Colon (tissue), 2 donors: ENCODE measurements at regions not wholly inside any gene's neighbourhood (a gene's known extent, or its start where the extent isn't known, plus 50 kb on each side); places are given as distances from the start of the nearest gene placed in this dataset.
"Not testable (repeated sequence)": the region's sequence is repeated elsewhere in the genome, so short reads cannot be mapped to it uniquely, and the experiment has no call there.

Experiments
- FAIRE-seq: peaks from 2 replicates; lab custom pipeline; 2012; peaks lifted over from hg19 to GRCh38; lab: Jason Lieb, UNC
- donor health status: control.
- donor health status: control.

- FAIRE-seq, result no peak
These were observed 473.7 kb downstream of the MATN1 start for GRCh38 chr1:30249446-30250337.

- FAIRE-seq, result no peak
These were observed 474.6 kb downstream of the MATN1 start for GRCh38 chr1:30248774-30249173.

- no peak for FAIRE-seq
These were observed 475.0 kb downstream of the MATN1 start for GRCh38 chr1:30248373-30248772.

- FAIRE-seq, result no peak
These were observed 478.6 kb downstream of the MATN1 start for GRCh38 chr1:30244801-30245200.

GRCh38 chr1:30242722-30243457 is 480.5 kb downstream of the MATN1 start:
- FAIRE-seq, result no peak

- no peak for FAIRE-seq
These were observed 481.2 kb downstream of the MATN1 start for GRCh38 chr1:30242168-30242567.

GRCh38 chr1:30241681-30242080 is 481.7 kb downstream of the MATN1 start:
- no peak for FAIRE-seq

- FAIRE-seq, result no peak
These were observed 489.3 kb downstream of the MATN1 start for GRCh38 chr1:30234091-30234490.

GRCh38 chr1:30232288-30232899 is 491.0 kb downstream of the MATN1 start:
- FAIRE-seq, result no peak

GRCh38 chr1:30229960-30230359 is 493.4 kb downstream of the MATN1 start:
- FAIRE-seq, result no peak

- no peak for FAIRE-seq
These were observed 493.8 kb downstream of the MATN1 start for GRCh38 chr1:30229557-30229956.

- FAIRE-seq, result no peak
These were observed 496.7 kb downstream of the MATN1 start for GRCh38 chr1:30226648-30227047.

- no peak for FAIRE-seq
These were observed 498.0 kb downstream of the MATN1 start for GRCh38 chr1:30225357-30225756.

- no peak for FAIRE-seq
These were observed 503.7 kb downstream of the MATN1 start for GRCh38 chr1:30219675-30220074.

- FAIRE-seq, result no peak
These were observed 504.9 kb downstream of the MATN1 start for GRCh38 chr1:30218438-30218837.

- FAIRE-seq, result no peak
These were observed 506.8 kb downstream of the MATN1 start for GRCh38 chr1:30216602-30217001.

GRCh38 chr1:30213936-30214335 is 509.4 kb downstream of the MATN1 start:
- FAIRE-seq, result no peak

- not testable (repeated sequence) for FAIRE-seq
These were observed 515.4 kb downstream of the MATN1 start for GRCh38 chr1:30207962-30208361.

GRCh38 chr1:30206631-30207030 is 516.8 kb downstream of the MATN1 start:
- not testable (repeated sequence) for FAIRE-seq

- not testable (repeated sequence) for FAIRE-seq
These were observed 518.5 kb downstream of the MATN1 start for GRCh38 chr1:30204916-30205315.

GRCh38 chr1:30201015-30201414 is 522.4 kb downstream of the MATN1 start:
- no peak for FAIRE-seq

- FAIRE-seq, result no peak
These were observed 523.2 kb downstream of the MATN1 start for GRCh38 chr1:30200161-30200560.

- FAIRE-seq, result no peak
These were observed 523.8 kb downstream of the MATN1 start for GRCh38 chr1:30199563-30199962.
